ENCODE measurements at regions not wholly inside any gene's neighbourhood (a gene's known extent, or its start where the extent isn't known, plus 50 kb on each side); places are given as distances from the start of the nearest gene placed in this dataset.

- TF ChIP-seq, protein P1, sequence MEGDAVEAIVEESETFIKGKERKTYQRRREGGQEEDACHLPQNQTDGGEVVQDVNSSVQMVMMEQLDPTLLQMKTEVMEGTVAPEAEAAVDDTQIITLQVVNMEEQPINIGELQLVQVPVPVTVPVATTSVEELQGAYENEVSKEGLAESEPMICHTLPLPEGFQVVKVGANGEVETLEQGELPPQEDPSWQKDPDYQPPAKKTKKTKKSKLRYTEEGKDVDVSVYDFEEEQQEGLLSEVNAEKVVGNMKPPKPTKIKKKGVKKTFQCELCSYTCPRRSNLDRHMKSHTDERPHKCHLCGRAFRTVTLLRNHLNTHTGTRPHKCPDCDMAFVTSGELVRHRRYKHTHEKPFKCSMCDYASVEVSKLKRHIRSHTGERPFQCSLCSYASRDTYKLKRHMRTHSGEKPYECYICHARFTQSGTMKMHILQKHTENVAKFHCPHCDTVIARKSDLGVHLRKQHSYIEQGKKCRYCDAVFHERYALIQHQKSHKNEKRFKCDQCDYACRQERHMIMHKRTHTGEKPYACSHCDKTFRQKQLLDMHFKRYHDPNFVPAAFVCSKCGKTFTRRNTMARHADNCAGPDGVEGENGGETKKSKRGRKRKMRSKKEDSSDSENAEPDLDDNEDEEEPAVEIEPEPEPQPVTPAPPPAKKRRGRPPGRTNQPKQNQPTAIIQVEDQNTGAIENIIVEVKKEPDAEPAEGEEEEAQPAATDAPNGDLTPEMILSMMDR (IDR thresholded peaks at IDR 0.05; ENCODE audit: low read depth, low read length, missing control alignments): peak; percentile 49
- peak; percentile 21 for DNase-seq (ENCODE audit: low read depth)
- H3K4me3 ChIP-seq (ENCODE audit: low read depth, low read length): peak overlapping the region; percentile 53
These were observed 208.4 kb downstream of the TPST1 start for GRCh38 chr7:66413379-66414114.

DNA sequence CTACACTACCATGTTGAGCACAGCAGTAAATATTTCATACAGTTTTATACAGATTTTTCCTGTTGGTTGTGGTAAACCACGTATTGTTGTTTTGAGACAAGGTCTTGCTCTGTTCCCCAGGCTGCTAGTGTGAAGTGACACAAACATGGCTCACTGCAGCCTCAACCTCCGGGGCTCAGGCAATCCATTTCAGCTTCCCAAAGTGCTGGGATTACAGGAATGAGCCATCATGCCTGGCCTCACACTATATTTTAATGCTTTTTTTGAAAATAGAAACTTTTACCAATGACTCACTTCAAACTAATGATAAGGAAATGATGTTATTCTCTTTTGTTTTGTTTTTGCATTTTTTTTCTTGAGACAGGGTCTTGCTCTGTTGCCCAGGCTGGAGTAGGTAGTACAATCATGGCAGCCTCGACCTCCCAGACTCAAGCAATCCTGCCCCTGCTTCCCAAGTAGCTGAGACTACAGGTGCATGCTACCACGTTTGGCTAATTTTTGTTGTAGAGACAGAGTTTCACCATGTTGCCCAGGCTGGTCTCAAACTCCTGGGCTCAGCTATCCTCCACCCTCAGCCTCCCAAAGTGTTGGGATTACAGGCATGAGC, 210.6 kb downstream of the TPST1 start:
- no peak for DNase-seq (ENCODE audit: low read depth)
- H3K4me3 ChIP-seq (ENCODE audit: low read depth, low read length): no peak overlapping the region
- TF ChIP-seq, protein P1 (IDR thresholded peaks at IDR 0.05; ENCODE audit: low read depth, low read length, missing control alignments): no peak

GRCh38 chr7:66418537-66418936, 210.1 kb upstream of the KCTD7 start:
- TF ChIP-seq, protein P1 (IDR thresholded peaks at IDR 0.05; ENCODE audit: low read depth, low read length, missing control alignments): no peak
- no peak for DNase-seq (ENCODE audit: low read depth)
- H3K4me3 ChIP-seq (ENCODE audit: low read depth, low read length): no peak overlapping the region

GRCh38 chr7:66419210-66419609, 209.5 kb upstream of the KCTD7 start:
- no peak overlapping the region for H3K4me3 ChIP-seq (ENCODE audit: low read depth, low read length)
- DNase-seq (ENCODE audit: low read depth): no peak
- TF ChIP-seq, protein P1 (IDR thresholded peaks at IDR 0.05; ENCODE audit: low read depth, low read length, missing control alignments): no peak

GRCh38 chr7:66421830-66422475, 206.7 kb upstream of the KCTD7 start:
- TF ChIP-seq, protein P1 (IDR thresholded peaks at IDR 0.05; ENCODE audit: low read depth, low read length, missing control alignments): no peak
- H3K4me3 ChIP-seq (ENCODE audit: low read depth, low read length): no peak overlapping the region
- DNase-seq (ENCODE audit: low read depth): no peak

- no peak for DNase-seq (ENCODE audit: low read depth)
- no peak overlapping the region for H3K4me3 ChIP-seq (ENCODE audit: low read depth, low read length)
- TF ChIP-seq, protein P1 (IDR thresholded peaks at IDR 0.05; ENCODE audit: low read depth, low read length, missing control alignments): no peak
These were observed 205.0 kb upstream of the KCTD7 start for GRCh38 chr7:66423729-66424128.
